ENCODE measurements at regions not wholly inside any gene's neighbourhood (a gene's known extent, or its start where the extent isn't known, plus 50 kb on each side); places are given as distances from the start of the nearest gene placed in this dataset.

- DNase-seq (ENCODE audit: low read depth), result peak; percentile 0
Observed at GRCh38 chr20:59455402-59456341, 148.7 kb upstream of the PHACTR3 start.

GRCh38 chr20:59456342-59457279 is 147.7 kb upstream of the PHACTR3 start:
- no peak for DNase-seq (ENCODE audit: low read depth)
- no peak overlapping the region for H3K4me3 ChIP-seq (ENCODE audit: low read depth, low read length)

More at GRCh38 chr20:59455402-59456341, 148.7 kb upstream of the PHACTR3 start:
- no peak overlapping the region for H3K4me3 ChIP-seq (ENCODE audit: low read depth, low read length)

GRCh38 chr20:59458645-59459044 is 145.7 kb upstream of the PHACTR3 start:
- no peak overlapping the region for H3K4me3 ChIP-seq (ENCODE audit: low read depth, low read length)
- DNase-seq (ENCODE audit: low read depth), result no peak

- no peak overlapping the region for H3K4me3 ChIP-seq (ENCODE audit: low read depth, low read length)
- DNase-seq (ENCODE audit: low read depth), result no peak
Observed at GRCh38 chr20:59459586-59459985, 144.8 kb upstream of the PHACTR3 start.

GRCh38 chr20:59460352-59460751 is 144.0 kb upstream of the PHACTR3 start:
- no peak for DNase-seq (ENCODE audit: low read depth)
- no peak overlapping the region for H3K4me3 ChIP-seq (ENCODE audit: low read depth, low read length)

- H3K4me3 ChIP-seq (ENCODE audit: low read depth, low read length), result no peak overlapping the region
- no peak for DNase-seq (ENCODE audit: low read depth)
Observed at GRCh38 chr20:59461526-59461925, 142.8 kb upstream of the PHACTR3 start.

- H3K4me3 ChIP-seq (ENCODE audit: low read depth, low read length), result no peak overlapping the region
- no peak for DNase-seq (ENCODE audit: low read depth)
Observed at GRCh38 chr20:59462249-59462648, 142.1 kb upstream of the PHACTR3 start.

GRCh38 chr20:59463541-59463940 is 140.8 kb upstream of the PHACTR3 start:
- H3K4me3 ChIP-seq (ENCODE audit: low read depth, low read length), result no peak overlapping the region
- DNase-seq (ENCODE audit: low read depth), result no peak

- no peak for DNase-seq (ENCODE audit: low read depth)
- H3K4me3 ChIP-seq (ENCODE audit: low read depth, low read length), result no peak overlapping the region
Observed at GRCh38 chr20:59466107-59466815, 138.1 kb upstream of the PHACTR3 start.

- DNase-seq (ENCODE audit: low read depth), result no peak
- H3K4me3 ChIP-seq (ENCODE audit: low read depth, low read length), result no peak overlapping the region
Observed at GRCh38 chr20:59468831-59469230, 135.5 kb upstream of the PHACTR3 start.

GRCh38 chr20:59469267-59470252 is 134.8 kb upstream of the PHACTR3 start:
- no peak for DNase-seq (ENCODE audit: low read depth)
- H3K4me3 ChIP-seq (ENCODE audit: low read depth, low read length), result no peak overlapping the region

GRCh38 chr20:59470521-59470920 is 133.8 kb upstream of the PHACTR3 start:
- no peak for DNase-seq (ENCODE audit: low read depth)
- H3K4me3 ChIP-seq (ENCODE audit: low read depth, low read length), result no peak overlapping the region

- DNase-seq (ENCODE audit: low read depth), result no peak
- no peak overlapping the region for H3K4me3 ChIP-seq (ENCODE audit: low read depth, low read length)
Observed at GRCh38 chr20:59471653-59472421, 132.5 kb upstream of the PHACTR3 start.

GRCh38 chr20:59473742-59474141 is 130.6 kb upstream of the PHACTR3 start:
- DNase-seq (ENCODE audit: low read depth), result no peak

GRCh38 chr20:59481067-59481466 is 123.3 kb upstream of the PHACTR3 start:
- H3K4me3 ChIP-seq (ENCODE audit: low read depth, low read length), result no peak overlapping the region
- no peak for DNase-seq (ENCODE audit: low read depth)

More at GRCh38 chr20:59473742-59474141, 130.6 kb upstream of the PHACTR3 start:
- no peak overlapping the region for H3K4me3 ChIP-seq (ENCODE audit: low read depth, low read length)

- H3K4me3 ChIP-seq (ENCODE audit: low read depth, low read length), result no peak overlapping the region
Observed at GRCh38 chr20:59481477-59482018, 122.8 kb upstream of the PHACTR3 start.

More at GRCh38 chr20:59481477-59482018, 122.8 kb upstream of the PHACTR3 start:
- DNase-seq (ENCODE audit: low read depth), result no peak

Data from skeletal muscle cell (primary cell).